B cell (primary cell): ENCODE measurements at regions not wholly inside any gene's neighbourhood (a gene's known extent, or its start where the extent isn't known, plus 50 kb on each side); places are given as distances from the start of the nearest gene placed in this dataset.

ENCODE experiments used
- ATAC-seq: fragments of 200-7000 bp; cut with Tn5 transposase; one replicate; pipeline ENCODE4 v1.10.0; 2021; ENCODE audit warnings: low read depth, mild to moderate bottlenecking, moderate number of reproducible peaks, moderate library complexity
- CTCF ChIA-PET: fragments of 350-600 bp; sonication (Branson Sonifier 250); formaldehyde crosslinking; loops from one replicate; lab custom pipeline; 2021; ENCODE audit warnings: antibody characterized with exemption, inconsistent platforms; lab: Charles Lee
- POLR2A ChIA-PET: fragments of 350-600 bp; sonication (Branson Sonifier 250); formaldehyde crosslinking; loops from one replicate; lab custom pipeline; 2021; ENCODE audit warnings: antibody characterized with exemption; lab: Charles Lee
- DNase-seq: peaks from one replicate; pipeline ENCODE4 v3.0.0; 2013
- H2AFZ ChIP-seq: 2 replicates; pipeline ENCODE4 v1.6.1; 2012; ENCODE audit warnings: mild to moderate bottlenecking, low read depth, low read length; ENCODE audit not compliant: insufficient read depth, poor library complexity, severe bottlenecking
- H3K27ac ChIP-seq, 2 donors: 1 replicate in 1 of 2; 2 replicates in 1 of 2; pipeline ENCODE4 v1.5.1; 2012 to 2013; ENCODE audit warnings: low read length in 2 of 2, mild to moderate bottlenecking in 2 of 2, moderate library complexity in 1 of 2
- H3K27me3 ChIP-seq, 4 experiments: fragments of 200-600 bp in 1 of 4; sonication (generic) in 1 of 4; replicated peaks in 1 of 4; 1 replicate in 2 of 4; 2 replicates in 2 of 4; pipeline versions ENCODE4 v1.6.1 to v1.7.0; 2013 to 2016; ENCODE audit warnings: low read length in 3 of 4, mild to moderate bottlenecking in 2 of 4, mixed read lengths in 1 of 4, moderate library complexity in 1 of 4; ENCODE audit not compliant: insufficient read depth in 4 of 4, control insufficient read depth in 3 of 4; ENCODE audit errors: control extremely low read depth in 1 of 4
- H3K36me3 ChIP-seq, 2 experiments: replicated peaks in 1 of 2; 1 replicate in 1 of 2; 2 replicates in 1 of 2; pipeline versions ENCODE4 v1.6.1 to v1.7.1; 2013; ENCODE audit warnings: low read length in 1 of 2; ENCODE audit not compliant: insufficient read depth in 2 of 2, control insufficient read depth in 1 of 2; ENCODE audit errors: control extremely low read depth in 1 of 2, extremely low read depth in 1 of 2
- H3K4me1 ChIP-seq, 2 donors: fragments of 200-600 bp in 1 of 2; sonication (generic) in 1 of 2; 1 replicate in 1 of 2; 2 replicates in 1 of 2; pipeline versions ENCODE4 v1.5.1 to v1.6.1; 2013 to 2017; ENCODE audit warnings: low read length in 2 of 2; ENCODE audit not compliant: control insufficient read depth in 2 of 2, insufficient read depth in 2 of 2
- H3K4me2 ChIP-seq: replicated peaks from 2 replicates; pipeline ENCODE3; 2012; ENCODE audit warnings: mild to moderate bottlenecking, low read depth, low read length; ENCODE audit not compliant: poor library complexity, severe bottlenecking
- H3K4me3 ChIP-seq, 5 experiments: fragments of 200-600 bp in 1 of 5; sonication (generic) in 1 of 5; 1 replicate in 3 of 5; 2 replicates in 2 of 5; pipeline versions ENCODE4 v1.5.1 to v1.7.0; 2011 to 2016; ENCODE audit warnings: low read length in 4 of 5, mild to moderate bottlenecking in 4 of 5, low read depth in 2 of 5, control low read depth in 1 of 5, moderate library complexity in 1 of 5; ENCODE audit not compliant: insufficient read depth in 1 of 5; ENCODE audit errors: control extremely low read depth in 1 of 5, extremely low read depth in 1 of 5
- H3K79me2 ChIP-seq: fragments of 200-600 bp; sonication (generic); one replicate; pipeline ENCODE4 v1.6.0; 2016; ENCODE audit warnings: low read length; ENCODE audit not compliant: control insufficient read depth, insufficient read depth
- H3K9ac ChIP-seq: fragments of 200-600 bp; sonication (generic); 2 replicates; pipeline ENCODE4 v1.6.1; 2017; ENCODE audit warnings: mild to moderate bottlenecking, low read length, moderate library complexity
- H3K9me3 ChIP-seq, 3 donors: one replicate each; pipeline versions ENCODE4 v1.6.1 to v1.7.1; 2013; ENCODE audit warnings: low read length in 2 of 3; ENCODE audit not compliant: control insufficient read depth in 2 of 3, insufficient read depth in 1 of 3; ENCODE audit errors: control extremely low read depth in 1 of 3
- H4K20me1 ChIP-seq: 2 replicates; pipeline ENCODE4 v1.6.0; 2012; ENCODE audit warnings: mild to moderate bottlenecking, low read length; ENCODE audit not compliant: insufficient read depth, control insufficient read depth, poor library complexity, severe bottlenecking
- H3K27ac Mint-ChIP-seq: one replicate; pipeline ENCODE4 v1.8.0; 2021; ENCODE audit warnings: mixed read lengths
- H3K27me3 Mint-ChIP-seq: one replicate; pipeline ENCODE4 v1.8.0; 2021; ENCODE audit warnings: mixed read lengths
- H3K4me1 Mint-ChIP-seq: one replicate; pipeline ENCODE4 v1.8.0; 2021; ENCODE audit warnings: mixed read lengths
- H3K4me3 Mint-ChIP-seq: one replicate; pipeline ENCODE4 v1.8.0; 2021; ENCODE audit warnings: mixed read lengths
- H3K9me3 Mint-ChIP-seq: one replicate; pipeline ENCODE4 v1.8.0; 2022; ENCODE audit warnings: mixed read lengths; ENCODE audit not compliant: insufficient read depth
- EZH2 ChIP-seq: IDR thresholded peaks from 2 replicates; pipeline ENCODE4 v1.6.1; 2012; ENCODE audit warnings: borderline replicate concordance, low read depth, mild to moderate bottlenecking, moderate library complexity, low read length; ENCODE audit not compliant: insufficient read depth, poor library complexity, severe bottlenecking
- WGBS: methylation state at CpG from one replicate; pipeline ENCODE4 v1.1.5; 2013; ENCODE audit warnings: missing lambda C conversion rate; ENCODE audit not compliant: insufficient coverage; 5-methylcytosine and 5-hydroxymethylcytosine counted together
- intact Hi-C: fragments of 100-400 bp; cut with micrococcal nuclease; formaldehyde crosslinking; loops from one replicate; pipeline ENCODE4 v1.10.0; 2022
- TF ChIP-seq, protein P1 (sequence below): fragments of 200-600 bp; IDR thresholded peaks from one replicate; pipeline ENCODE4 v1.8.0; 2022; ENCODE audit warnings: antibody characterized with exemption, mild to moderate bottlenecking

DNA sequence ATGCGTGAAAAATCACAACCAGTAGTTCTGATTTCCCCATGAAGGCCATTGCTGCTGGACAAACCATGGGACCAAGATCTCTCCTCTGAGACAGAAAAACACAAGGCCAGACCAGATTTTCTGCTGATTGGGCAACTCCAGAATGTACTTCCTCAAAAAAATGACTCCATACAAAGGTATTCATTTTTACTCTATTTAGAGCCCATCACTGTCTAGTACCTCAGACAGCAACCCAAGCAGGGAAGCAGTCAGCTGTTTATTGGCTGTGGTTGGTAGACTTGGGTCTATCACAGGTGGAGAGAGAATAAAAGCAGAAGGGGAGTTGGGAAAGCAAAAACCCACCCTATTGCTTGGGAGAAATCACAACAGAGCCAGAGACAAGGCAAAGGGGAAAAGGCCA is 219.9 kb downstream of the PIK3C3 start:
- Histone ChIP-seq H3K79me2 (no peaks in the 10 kb centered on the region), H3K4me3 (no peak overlapping the region), H3K36me3 (no peaks in the 10 kb centered on the region), H2AFZ (no peak overlapping the region), H4K20me1 (no peaks in the 10 kb centered on the region), H3K27ac (no peak overlapping the region), H3K9me3 (no peaks in the 10 kb centered on the region), H3K4me2 (no peak overlapping the region), H3K4me1 (no peaks in the 10 kb centered on the region), H3K27me3 (no peaks in the 10 kb centered on the region), H3K9ac (no peak overlapping the region)
- ChIA-PET CTCF (no interaction called here), POLR2A (no interaction called here)
- intact Hi-C loops = no loop called here
- no peaks in the 10 kb centered on the region for H3K9me3 Mint-ChIP-seq
- no peaks in the 10 kb centered on the region for H3K4me1 Mint-ChIP-seq
- DNase-seq (no peak), ATAC-seq (no peak)
- H3K4me3 Mint-ChIP-seq = no peak overlapping the region
- H3K27ac Mint-ChIP-seq = no peak overlapping the region
- peaks cover 4% of the 10 kb centered on the region for H3K27me3 Mint-ChIP-seq
- TF ChIP-seq, protein P1, sequence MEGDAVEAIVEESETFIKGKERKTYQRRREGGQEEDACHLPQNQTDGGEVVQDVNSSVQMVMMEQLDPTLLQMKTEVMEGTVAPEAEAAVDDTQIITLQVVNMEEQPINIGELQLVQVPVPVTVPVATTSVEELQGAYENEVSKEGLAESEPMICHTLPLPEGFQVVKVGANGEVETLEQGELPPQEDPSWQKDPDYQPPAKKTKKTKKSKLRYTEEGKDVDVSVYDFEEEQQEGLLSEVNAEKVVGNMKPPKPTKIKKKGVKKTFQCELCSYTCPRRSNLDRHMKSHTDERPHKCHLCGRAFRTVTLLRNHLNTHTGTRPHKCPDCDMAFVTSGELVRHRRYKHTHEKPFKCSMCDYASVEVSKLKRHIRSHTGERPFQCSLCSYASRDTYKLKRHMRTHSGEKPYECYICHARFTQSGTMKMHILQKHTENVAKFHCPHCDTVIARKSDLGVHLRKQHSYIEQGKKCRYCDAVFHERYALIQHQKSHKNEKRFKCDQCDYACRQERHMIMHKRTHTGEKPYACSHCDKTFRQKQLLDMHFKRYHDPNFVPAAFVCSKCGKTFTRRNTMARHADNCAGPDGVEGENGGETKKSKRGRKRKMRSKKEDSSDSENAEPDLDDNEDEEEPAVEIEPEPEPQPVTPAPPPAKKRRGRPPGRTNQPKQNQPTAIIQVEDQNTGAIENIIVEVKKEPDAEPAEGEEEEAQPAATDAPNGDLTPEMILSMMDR = no peak
- no peak for TF ChIP-seq EZH2
- no CpG with 5 or more reads among the region's 1 CpG for WGBS

DNA sequence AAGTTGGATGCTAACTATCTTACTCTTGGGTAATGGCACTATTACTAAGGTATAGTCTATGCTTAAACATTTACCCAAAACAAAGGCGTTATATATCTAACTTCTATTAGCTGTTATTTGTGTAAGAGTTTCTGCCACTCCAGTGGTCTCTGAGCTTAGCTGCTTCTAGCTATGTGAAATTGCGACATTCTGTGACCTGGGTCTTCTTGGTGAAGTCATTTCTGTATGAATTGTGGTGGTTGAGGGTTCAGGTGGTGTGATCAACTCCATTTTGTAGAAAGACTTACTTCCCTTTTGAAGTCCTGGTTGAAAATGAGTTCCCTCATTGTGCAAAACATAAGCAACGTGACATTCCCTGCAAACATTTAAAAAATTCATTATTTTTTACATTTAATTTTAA is 221.6 kb downstream of the PIK3C3 start:
- Histone ChIP-seq H3K9me3 (no peaks in the 10 kb centered on the region), H3K79me2 (no peaks in the 10 kb centered on the region), H3K27me3 (no peaks in the 10 kb centered on the region), H3K4me1 (no peaks in the 10 kb centered on the region), H3K27ac (no peak overlapping the region), H3K9ac (no peak overlapping the region), H4K20me1 (no peaks in the 10 kb centered on the region), H3K4me2 (no peak overlapping the region), H3K36me3 (no peaks in the 10 kb centered on the region), H3K4me3 (no peak overlapping the region), H2AFZ (no peak overlapping the region)
- Mint-ChIP-seq H3K27me3 (peaks cover 4% of the 10 kb centered on the region), H3K27ac (no peak overlapping the region), H3K9me3 (no peaks in the 10 kb centered on the region), H3K4me1 (no peaks in the 10 kb centered on the region), H3K4me3 (no peak overlapping the region)
- DNase-seq = no peak
- CTCF ChIA-PET = no interaction called here
- TF ChIP-seq, protein P1 = no peak
- TF ChIP-seq EZH2 = no peak
- intact Hi-C loops = no loop called here
- ATAC-seq = no peak
- WGBS = 100% methylated on average over 1 of the region's 3 CpGs
- POLR2A ChIA-PET = no interaction called here
